Middle frontal gyrus (tissue), 1 donor: ENCODE measurements at regions not wholly inside any gene's neighbourhood (a gene's known extent, or its start where the extent isn't known, plus 50 kb on each side); places are given as distances from the start of the nearest gene placed in this dataset.
"Not testable (repeated sequence)": the region's sequence is repeated elsewhere in the genome, so short reads cannot be mapped to it uniquely, and the experiment has no call there.

Experiments
- DNase-seq: peaks from one replicate; pipeline ENCODE4 v3.0.0-alpha.2; 2015; ENCODE audit warnings: low spot score; ENCODE audit errors: extremely low spot score

GRCh38 chr2:2512931-2513330 lies 181.9 kb upstream of the MYT1L start:
- no peak for DNase-seq

GRCh38 chr2:2507417-2507997 lies 176.4 kb upstream of the MYT1L start:
- no peak for DNase-seq

- DNase-seq: no peak
These were observed 175.5 kb upstream of the MYT1L start for GRCh38 chr2:2506536-2506935.

GRCh38 chr2:2505604-2506003 lies 174.5 kb upstream of the MYT1L start:
- no peak for DNase-seq

- DNase-seq: no peak
These were observed 172.9 kb upstream of the MYT1L start for GRCh38 chr2:2503864-2504418.

- no peak for DNase-seq
These were observed 171.1 kb upstream of the MYT1L start for GRCh38 chr2:2502201-2502549.

- no peak for DNase-seq
These were observed 170.6 kb upstream of the MYT1L start for GRCh38 chr2:2501454-2502200.

GRCh38 chr2:2495606-2496005 lies 164.5 kb upstream of the MYT1L start:
- no peak for DNase-seq

- no peak for DNase-seq
These were observed 162.4 kb upstream of the MYT1L start for GRCh38 chr2:2493496-2493895.

GRCh38 chr2:2492800-2493199 lies 161.7 kb upstream of the MYT1L start:
- no peak for DNase-seq

GRCh38 chr2:2491964-2492363 lies 160.9 kb upstream of the MYT1L start:
- DNase-seq: no peak

GRCh38 chr2:2484301-2484700 lies 153.2 kb upstream of the MYT1L start:
- DNase-seq: no peak

GRCh38 chr2:2482851-2483250 lies 151.8 kb upstream of the MYT1L start:
- no peak for DNase-seq

- DNase-seq: no peak
These were observed 141.8 kb upstream of the MYT1L start for GRCh38 chr2:2472881-2473280.

GRCh38 chr2:2472044-2472443 lies 141.0 kb upstream of the MYT1L start:
- DNase-seq: no peak

- no peak for DNase-seq
These were observed 135.5 kb upstream of the MYT1L start for GRCh38 chr2:2466534-2466933.

- no peak for DNase-seq
These were observed 133.6 kb upstream of the MYT1L start for GRCh38 chr2:2464643-2465042.

- DNase-seq: no peak
These were observed 133.0 kb upstream of the MYT1L start for GRCh38 chr2:2464094-2464493.

GRCh38 chr2:2456721-2457120 lies 125.6 kb upstream of the MYT1L start:
- DNase-seq: no peak

- DNase-seq: no peak
These were observed 124.1 kb upstream of the MYT1L start for GRCh38 chr2:2455151-2455550.

GRCh38 chr2:2452961-2453360 lies 121.9 kb upstream of the MYT1L start:
- DNase-seq: no peak

- DNase-seq: not testable (repeated sequence)
These were observed 120.2 kb upstream of the MYT1L start for GRCh38 chr2:2451275-2451674.

GRCh38 chr2:2448178-2448577 lies 117.1 kb upstream of the MYT1L start:
- no peak for DNase-seq
